ENCODE measurements at regions not wholly inside any gene's neighbourhood (a gene's known extent, or its start where the extent isn't known, plus 50 kb on each side); places are given as distances from the start of the nearest gene placed in this dataset.

DNA sequence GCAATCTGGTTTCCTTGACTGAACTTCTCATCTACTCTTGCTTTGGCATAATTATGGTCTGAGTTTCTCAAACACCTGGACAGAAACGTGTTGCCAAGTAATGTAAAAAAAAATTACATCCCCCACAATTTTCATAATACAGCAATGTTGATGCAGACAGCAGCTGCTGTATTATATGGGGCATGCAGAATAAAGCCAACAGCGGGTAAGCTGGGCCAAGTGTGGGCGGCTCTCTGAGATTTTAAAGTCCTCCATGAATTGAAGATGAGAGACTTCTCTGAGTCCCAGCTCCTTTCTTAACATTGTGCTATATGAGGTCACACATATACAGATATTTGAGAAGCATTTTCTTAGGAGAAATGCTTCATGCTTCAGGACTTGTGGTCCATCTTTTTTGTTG lies 881.2 kb downstream of the GALC start:
- Mint-ChIP-seq H3K27ac (no peak overlapping the region), H3K9me3 (peaks cover 3% of the 10 kb centered on the region), H3K36me3 (ENCODE audit: low read depth) (no peaks in the 10 kb centered on the region), H3K4me3 (no peak overlapping the region), H3K4me1 (ENCODE audit: low read depth) (no peaks in the 10 kb centered on the region), H3K27me3 (no peaks in the 10 kb centered on the region)
- H3K27ac ChIP-seq (ENCODE audit: low read depth in 1 of 2, low read length in 2 of 2) = no peak overlapping the region
- H3K9me3 ChIP-seq (ENCODE audit: control insufficient read depth in 1 of 2, insufficient read depth in 1 of 2, low read length in 2 of 2) = no peaks in the 10 kb centered on the region
- H3K27me3 ChIP-seq (ENCODE audit: control insufficient read depth in 1 of 2, insufficient read depth in 2 of 2, low read length in 2 of 2) = no peaks in the 10 kb centered on the region
- H3K4me1 ChIP-seq (ENCODE audit: insufficient read depth, low read length) = no peaks in the 10 kb centered on the region
- H3K36me3 ChIP-seq (ENCODE audit: insufficient read depth, low read length) = no peaks in the 10 kb centered on the region
- ChIA-PET POLR2A (no interaction called here), CTCF (no interaction called here)
- DNase-seq = no peak
- intact Hi-C loops (cut with DNase I, micrococcal nuclease) = no loop called here
- ATAC-seq (ENCODE audit: poor library complexity) = no peak
- no peak overlapping the region for H3K4me3 ChIP-seq (ENCODE audit: low read length)
- TF ChIP-seq, protein P1, sequence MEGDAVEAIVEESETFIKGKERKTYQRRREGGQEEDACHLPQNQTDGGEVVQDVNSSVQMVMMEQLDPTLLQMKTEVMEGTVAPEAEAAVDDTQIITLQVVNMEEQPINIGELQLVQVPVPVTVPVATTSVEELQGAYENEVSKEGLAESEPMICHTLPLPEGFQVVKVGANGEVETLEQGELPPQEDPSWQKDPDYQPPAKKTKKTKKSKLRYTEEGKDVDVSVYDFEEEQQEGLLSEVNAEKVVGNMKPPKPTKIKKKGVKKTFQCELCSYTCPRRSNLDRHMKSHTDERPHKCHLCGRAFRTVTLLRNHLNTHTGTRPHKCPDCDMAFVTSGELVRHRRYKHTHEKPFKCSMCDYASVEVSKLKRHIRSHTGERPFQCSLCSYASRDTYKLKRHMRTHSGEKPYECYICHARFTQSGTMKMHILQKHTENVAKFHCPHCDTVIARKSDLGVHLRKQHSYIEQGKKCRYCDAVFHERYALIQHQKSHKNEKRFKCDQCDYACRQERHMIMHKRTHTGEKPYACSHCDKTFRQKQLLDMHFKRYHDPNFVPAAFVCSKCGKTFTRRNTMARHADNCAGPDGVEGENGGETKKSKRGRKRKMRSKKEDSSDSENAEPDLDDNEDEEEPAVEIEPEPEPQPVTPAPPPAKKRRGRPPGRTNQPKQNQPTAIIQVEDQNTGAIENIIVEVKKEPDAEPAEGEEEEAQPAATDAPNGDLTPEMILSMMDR (IDR thresholded peaks at IDR 0.05) = no peak

DNA sequence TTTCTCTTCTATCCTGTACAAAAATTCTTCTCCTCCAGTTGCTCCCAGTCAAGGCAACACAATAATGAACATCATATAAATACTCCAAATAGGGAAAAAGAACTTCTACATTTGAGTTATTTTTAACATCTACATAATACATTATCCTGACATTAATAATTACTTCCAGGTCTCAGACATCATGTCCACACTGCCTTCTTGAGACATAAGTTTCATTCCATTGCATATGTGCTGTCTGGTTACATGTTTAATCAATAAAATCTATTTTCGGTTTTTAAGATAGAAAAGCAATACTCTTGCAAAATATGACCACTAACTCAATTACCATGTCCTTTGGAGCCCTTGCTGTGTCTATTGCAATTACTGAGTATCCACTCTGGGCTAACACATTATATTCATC lies 881.9 kb downstream of the GALC start:
- no peak overlapping the region for H3K27ac Mint-ChIP-seq
- TF ChIP-seq, protein P1 (IDR thresholded peaks at IDR 0.05) = no peak
- no peak for DNase-seq
- H3K36me3 Mint-ChIP-seq (ENCODE audit: low read depth) = no peaks in the 10 kb centered on the region
- H3K9me3 Mint-ChIP-seq = peaks cover 3% of the 10 kb centered on the region
- H3K9me3 ChIP-seq (ENCODE audit: control insufficient read depth in 1 of 2, insufficient read depth in 1 of 2, low read length in 2 of 2) = no peaks in the 10 kb centered on the region
- H3K27me3 ChIP-seq (ENCODE audit: control insufficient read depth in 1 of 2, insufficient read depth in 2 of 2, low read length in 2 of 2) = no peaks in the 10 kb centered on the region
- POLR2A ChIA-PET = no interaction called here
- H3K27me3 Mint-ChIP-seq = no peaks in the 10 kb centered on the region
- H3K4me3 Mint-ChIP-seq = no peak overlapping the region
- intact Hi-C loops (cut with DNase I, micrococcal nuclease) = no loop called here
- no peaks in the 10 kb centered on the region for H3K36me3 ChIP-seq (ENCODE audit: insufficient read depth, low read length)
- H3K4me3 ChIP-seq (ENCODE audit: low read length) = no peak overlapping the region
- no peak for ATAC-seq (ENCODE audit: poor library complexity)
- H3K4me1 Mint-ChIP-seq (ENCODE audit: low read depth) = no peaks in the 10 kb centered on the region
- H3K4me1 ChIP-seq (ENCODE audit: insufficient read depth, low read length) = no peaks in the 10 kb centered on the region
- CTCF ChIA-PET = no interaction called here
- H3K27ac ChIP-seq (ENCODE audit: low read depth in 1 of 2, low read length in 2 of 2) = no peak overlapping the region

DNA sequence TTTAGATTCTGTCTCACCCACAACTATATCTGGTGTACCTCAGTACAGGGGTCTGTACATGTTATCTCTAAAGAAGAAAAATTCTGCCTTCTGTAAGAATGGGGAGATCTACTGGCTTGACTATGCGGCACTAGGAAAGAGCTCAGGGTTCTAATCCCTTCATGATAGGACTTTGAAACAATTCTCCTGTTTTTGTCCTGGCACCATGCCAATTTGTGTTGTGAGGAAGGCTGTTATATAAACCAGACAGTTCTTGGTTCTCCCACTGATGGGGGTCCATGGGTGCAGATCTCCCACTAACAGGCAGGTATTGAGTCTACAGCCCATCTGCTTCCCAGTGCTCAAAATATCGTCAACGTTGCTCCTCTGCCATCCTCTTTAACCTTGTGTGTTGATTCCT lies 883.7 kb downstream of the GALC start:
- CTCF ChIA-PET = no interaction called here
- DNase-seq = no peak
- no peaks in the 10 kb centered on the region for H3K4me1 Mint-ChIP-seq (ENCODE audit: low read depth)
- no peak overlapping the region for H3K4me3 Mint-ChIP-seq
- no peaks in the 10 kb centered on the region for H3K9me3 ChIP-seq (ENCODE audit: control insufficient read depth in 1 of 2, insufficient read depth in 1 of 2, low read length in 2 of 2)
- no peaks in the 10 kb centered on the region for H3K4me1 ChIP-seq (ENCODE audit: insufficient read depth, low read length)
- ATAC-seq (ENCODE audit: poor library complexity) = no peak
- no peak overlapping the region for H3K4me3 ChIP-seq (ENCODE audit: low read length)
- H3K27ac ChIP-seq (ENCODE audit: low read depth in 1 of 2, low read length in 2 of 2) = no peak overlapping the region
- no peaks in the 10 kb centered on the region for H3K27me3 ChIP-seq (ENCODE audit: control insufficient read depth in 1 of 2, insufficient read depth in 2 of 2, low read length in 2 of 2)
- no peaks in the 10 kb centered on the region for H3K36me3 ChIP-seq (ENCODE audit: insufficient read depth, low read length)
- intact Hi-C loops (cut with DNase I, micrococcal nuclease) = no loop called here
- H3K9me3 Mint-ChIP-seq = peaks cover 3% of the 10 kb centered on the region
- no peak overlapping the region for H3K27ac Mint-ChIP-seq
- TF ChIP-seq, protein P1 (IDR thresholded peaks at IDR 0.05) = no peak
- H3K27me3 Mint-ChIP-seq = no peaks in the 10 kb centered on the region
- H3K36me3 Mint-ChIP-seq (ENCODE audit: low read depth) = no peaks in the 10 kb centered on the region
- POLR2A ChIA-PET = no interaction called here
